Ovary (tissue), 3 donors: ENCODE measurements at regions not wholly inside any gene's neighbourhood (a gene's known extent, or its start where the extent isn't known, plus 50 kb on each side); places are given as distances from the start of the nearest gene placed in this dataset.

Source experiments
- CTCF ChIP-seq, 3 donors: fragments of 450-650 bp in 2 of 3; fragments of 200-600 bp in 1 of 3; IDR thresholded peaks; one replicate each; pipeline versions ENCODE4 v1.5.1 to v1.8.0; 2016 to 2022; ENCODE audit warnings: antibody characterized with exemption in 3 of 3, mild to moderate bottlenecking in 1 of 3
- POLR2A ChIP-seq: fragments of 450-650 bp; IDR thresholded peaks from one replicate; pipeline ENCODE4 v1.6.1; 2017; ENCODE audit warnings: antibody characterized with exemption, mild to moderate bottlenecking, moderate library complexity
- donor health status: DM: no; HTN: no; CAD: no.

GRCh38 chr7:34247468-34247867, 342.1 kb downstream of the BMPER start:
- TF ChIP-seq CTCF (IDR thresholded peaks at IDR 0.05): no peak
- no peak for TF ChIP-seq POLR2A
